ENCODE measurements at regions not wholly inside any gene's neighbourhood (a gene's known extent, or its start where the extent isn't known, plus 50 kb on each side); places are given as distances from the start of the nearest gene placed in this dataset.

DNA sequence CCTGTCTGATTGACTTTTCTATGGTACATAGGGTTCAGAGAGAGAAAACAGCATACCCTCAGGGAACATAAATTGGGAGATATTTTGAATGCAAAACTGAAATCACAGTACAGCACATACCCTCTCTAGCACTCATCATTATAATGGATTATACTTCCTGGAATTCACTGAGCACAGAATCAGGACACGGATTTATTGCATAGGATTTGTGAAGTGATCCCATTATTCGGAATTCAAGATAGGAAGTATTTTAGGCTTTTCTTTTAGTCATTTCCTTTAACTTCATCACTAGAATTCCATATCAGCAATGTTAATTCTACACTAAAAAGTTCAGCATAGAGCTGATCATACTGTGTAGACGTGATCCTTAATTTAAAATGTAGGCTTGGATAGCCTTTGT lies 407.0 kb downstream of the PID1 start:
- H3K27me3 Mint-ChIP-seq (ENCODE audit: unreplicated experiment), result no peaks in the 10 kb centered on the region
- DNase-seq (ENCODE audit: extremely low spot score, unreplicated experiment), result no peak
- peaks cover 5% of the 10 kb centered on the region for H3K4me1 Mint-ChIP-seq (ENCODE audit: unreplicated experiment)
- no peak overlapping the region for H3K4me3 Mint-ChIP-seq (ENCODE audit: unreplicated experiment)
- no peaks in the 10 kb centered on the region for H3K36me3 Mint-ChIP-seq (ENCODE audit: unreplicated experiment)
- H3K27ac Mint-ChIP-seq (ENCODE audit: unreplicated experiment), result no peak overlapping the region
- TF ChIP-seq, protein P1, sequence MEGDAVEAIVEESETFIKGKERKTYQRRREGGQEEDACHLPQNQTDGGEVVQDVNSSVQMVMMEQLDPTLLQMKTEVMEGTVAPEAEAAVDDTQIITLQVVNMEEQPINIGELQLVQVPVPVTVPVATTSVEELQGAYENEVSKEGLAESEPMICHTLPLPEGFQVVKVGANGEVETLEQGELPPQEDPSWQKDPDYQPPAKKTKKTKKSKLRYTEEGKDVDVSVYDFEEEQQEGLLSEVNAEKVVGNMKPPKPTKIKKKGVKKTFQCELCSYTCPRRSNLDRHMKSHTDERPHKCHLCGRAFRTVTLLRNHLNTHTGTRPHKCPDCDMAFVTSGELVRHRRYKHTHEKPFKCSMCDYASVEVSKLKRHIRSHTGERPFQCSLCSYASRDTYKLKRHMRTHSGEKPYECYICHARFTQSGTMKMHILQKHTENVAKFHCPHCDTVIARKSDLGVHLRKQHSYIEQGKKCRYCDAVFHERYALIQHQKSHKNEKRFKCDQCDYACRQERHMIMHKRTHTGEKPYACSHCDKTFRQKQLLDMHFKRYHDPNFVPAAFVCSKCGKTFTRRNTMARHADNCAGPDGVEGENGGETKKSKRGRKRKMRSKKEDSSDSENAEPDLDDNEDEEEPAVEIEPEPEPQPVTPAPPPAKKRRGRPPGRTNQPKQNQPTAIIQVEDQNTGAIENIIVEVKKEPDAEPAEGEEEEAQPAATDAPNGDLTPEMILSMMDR (IDR thresholded peaks at IDR 0.05), result no peak
- H3K9me3 Mint-ChIP-seq (ENCODE audit: unreplicated experiment), result peaks cover 26% of the 10 kb centered on the region

DNA sequence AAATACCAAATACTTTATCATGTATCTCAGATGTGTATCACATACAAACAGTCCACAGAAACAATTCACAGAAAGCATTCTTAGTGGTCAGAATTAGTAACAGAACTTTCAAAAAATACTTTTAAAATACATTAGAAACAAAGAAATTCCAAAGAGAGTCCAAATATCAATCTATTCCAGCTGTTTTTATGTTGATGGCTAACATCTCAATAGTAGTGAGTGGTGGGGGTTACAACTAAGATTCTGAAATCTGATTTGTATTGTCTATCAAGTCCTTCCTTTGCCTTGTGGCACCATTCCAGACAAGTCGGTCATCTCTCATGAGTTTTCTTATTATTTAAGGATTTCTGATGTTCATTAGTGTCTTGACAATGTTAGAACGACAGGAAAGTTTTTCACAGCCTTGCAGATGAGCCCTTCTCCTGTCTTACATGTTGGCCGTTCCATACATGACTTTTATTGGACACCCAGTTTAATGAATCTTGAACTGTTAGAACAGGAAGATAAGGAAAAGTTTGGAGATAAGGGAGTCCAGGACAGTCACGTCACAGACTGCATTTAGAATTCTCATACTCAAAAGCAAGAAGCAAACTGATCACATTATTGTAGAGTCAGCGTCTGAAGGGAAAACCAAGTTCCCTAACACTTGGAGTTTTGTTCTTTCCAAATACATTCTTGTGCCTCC lies 410.3 kb downstream of the PID1 start:
- TF ChIP-seq, protein P1 (IDR thresholded peaks at IDR 0.05), result no peak
- DNase-seq (ENCODE audit: extremely low spot score, unreplicated experiment), result no peak
- Mint-ChIP-seq H3K4me1 (ENCODE audit: unreplicated experiment) (no peaks in the 10 kb centered on the region), H3K36me3 (ENCODE audit: unreplicated experiment) (no peaks in the 10 kb centered on the region), H3K27ac (ENCODE audit: unreplicated experiment) (no peak overlapping the region), H3K4me3 (ENCODE audit: unreplicated experiment) (no peak overlapping the region), H3K9me3 (ENCODE audit: unreplicated experiment) (peaks cover 26% of the 10 kb centered on the region), H3K27me3 (ENCODE audit: unreplicated experiment) (no peaks in the 10 kb centered on the region)

DNA sequence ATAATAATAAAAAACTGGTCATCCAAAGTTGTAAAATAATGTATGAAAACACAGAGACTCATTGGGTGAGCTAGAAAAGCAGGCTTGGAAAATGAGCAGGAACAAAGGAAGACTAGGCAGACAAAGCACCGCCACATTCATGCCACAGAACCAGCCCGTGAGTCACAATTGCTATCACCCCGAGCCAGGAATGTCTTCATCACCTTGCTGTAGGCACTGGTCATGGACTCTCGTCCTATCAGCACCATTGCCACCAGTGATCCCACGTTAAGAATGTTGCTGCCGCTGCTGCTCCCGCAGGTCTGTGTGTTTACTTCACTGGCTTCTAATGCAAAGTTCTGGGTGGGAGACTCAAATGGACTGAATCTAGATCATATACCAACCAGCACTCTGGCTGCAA lies 417.9 kb downstream of the PID1 start:
- peaks cover 22% of the 10 kb centered on the region for H3K9me3 Mint-ChIP-seq (ENCODE audit: unreplicated experiment)
- no peak overlapping the region for H3K27ac Mint-ChIP-seq (ENCODE audit: unreplicated experiment)
- no peaks in the 10 kb centered on the region for H3K4me1 Mint-ChIP-seq (ENCODE audit: unreplicated experiment)
- H3K4me3 Mint-ChIP-seq (ENCODE audit: unreplicated experiment), result no peak overlapping the region
- H3K27me3 Mint-ChIP-seq (ENCODE audit: unreplicated experiment), result no peaks in the 10 kb centered on the region
- H3K36me3 Mint-ChIP-seq (ENCODE audit: unreplicated experiment), result no peaks in the 10 kb centered on the region
- TF ChIP-seq, protein P1 (IDR thresholded peaks at IDR 0.05), result no peak
- DNase-seq (ENCODE audit: extremely low spot score, unreplicated experiment), result no peak

DNA sequence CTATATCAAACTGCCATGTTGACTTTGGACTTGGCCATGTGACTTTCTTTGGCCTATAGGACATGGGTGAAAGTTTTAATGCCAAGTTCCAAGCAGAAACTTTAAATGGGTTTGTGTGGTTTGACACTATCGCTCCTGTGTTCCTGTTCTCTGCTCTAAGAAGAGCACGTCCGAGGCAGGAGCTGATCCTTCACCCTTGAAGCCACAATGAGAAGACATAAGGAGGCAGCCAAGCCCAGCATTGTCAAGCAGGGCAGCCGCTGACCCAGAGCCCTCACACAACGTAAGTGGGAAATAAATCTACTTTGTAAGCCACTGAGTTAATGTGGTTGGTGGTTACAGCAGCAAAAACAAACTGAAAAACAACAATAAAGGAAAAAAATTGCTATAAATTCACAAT lies 422.4 kb downstream of the PID1 start:
- Mint-ChIP-seq H3K4me3 (ENCODE audit: unreplicated experiment) (no peak overlapping the region), H3K4me1 (ENCODE audit: unreplicated experiment) (no peaks in the 10 kb centered on the region), H3K27ac (ENCODE audit: unreplicated experiment) (no peak overlapping the region), H3K36me3 (ENCODE audit: unreplicated experiment) (no peaks in the 10 kb centered on the region), H3K9me3 (ENCODE audit: unreplicated experiment) (peaks cover 18% of the 10 kb centered on the region), H3K27me3 (ENCODE audit: unreplicated experiment) (no peaks in the 10 kb centered on the region)
- TF ChIP-seq, protein P1 (IDR thresholded peaks at IDR 0.05), result no peak
- DNase-seq (ENCODE audit: extremely low spot score, unreplicated experiment), result no peak

DNA sequence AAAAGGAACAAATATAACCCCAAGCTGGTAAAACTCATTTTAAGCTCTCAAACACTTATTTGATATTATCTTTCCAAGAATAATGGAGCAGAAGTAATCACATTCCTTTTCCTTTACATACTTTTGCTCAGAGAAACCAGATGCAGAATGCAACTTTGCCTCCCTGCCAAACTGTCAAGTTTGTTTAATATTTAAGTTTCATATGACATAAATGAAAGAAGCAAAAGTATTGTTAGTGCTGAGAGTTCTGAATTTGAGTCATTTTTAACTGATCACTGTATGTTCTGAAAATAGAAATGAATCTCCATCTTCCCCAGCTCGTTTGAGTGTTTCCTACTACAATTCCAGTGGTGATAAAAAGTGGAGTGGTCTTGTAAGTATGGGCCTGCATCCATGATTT lies 423.4 kb downstream of the PID1 start:
- Mint-ChIP-seq H3K27me3 (ENCODE audit: unreplicated experiment) (no peaks in the 10 kb centered on the region), H3K36me3 (ENCODE audit: unreplicated experiment) (no peaks in the 10 kb centered on the region)
- TF ChIP-seq, protein P1 (IDR thresholded peaks at IDR 0.05), result no peak

More for the DNA sequence above, 423.4 kb downstream of the PID1 start:
- H3K9me3 Mint-ChIP-seq (ENCODE audit: unreplicated experiment), result peaks cover 18% of the 10 kb centered on the region
- no peak for DNase-seq (ENCODE audit: extremely low spot score, unreplicated experiment)
- H3K27ac Mint-ChIP-seq (ENCODE audit: unreplicated experiment), result no peak overlapping the region
- no peak overlapping the region for H3K4me3 Mint-ChIP-seq (ENCODE audit: unreplicated experiment)
- H3K4me1 Mint-ChIP-seq (ENCODE audit: unreplicated experiment), result no peaks in the 10 kb centered on the region

Data from osteocyte (in vitro differentiated cells).